Lung (tissue), 11 donors: ENCODE measurements at regions not wholly inside any gene's neighbourhood (a gene's known extent, or its start where the extent isn't known, plus 50 kb on each side); places are given as distances from the start of the nearest gene placed in this dataset.

Experiments
- ATAC-seq: fragments of 200-7000 bp; cut with Tn5 transposase; one replicate; pipeline ENCODE4 v1.9.1; 2020; ENCODE audit warnings: moderate number of reproducible peaks; ENCODE audit not compliant: insufficient read depth, low FRiP score
- DNase-seq, 3 donors: peaks; one replicate each; pipeline ENCODE4 v3.0.0-alpha.2; 2013 to 2017
- H3K27ac ChIP-seq, 2 donors: one replicate each; pipeline ENCODE4 v1.5.1; 2013; ENCODE audit warnings: mild to moderate bottlenecking in 2 of 2, moderate library complexity in 2 of 2, control low read depth in 1 of 2, inconsistent platforms in 1 of 2, low read depth in 1 of 2, low read length in 1 of 2
- H3K27me3 ChIP-seq, 3 donors: one replicate each; pipeline ENCODE4 v1.5.1; 2013; ENCODE audit warnings: low read length in 2 of 3; ENCODE audit not compliant: control insufficient read depth in 3 of 3, insufficient read depth in 3 of 3
- H3K36me3 ChIP-seq, 4 donors: one replicate each; pipeline ENCODE4 v1.5.1; 2013; ENCODE audit warnings: low read length in 4 of 4, mild to moderate bottlenecking in 1 of 4, moderate library complexity in 1 of 4; ENCODE audit not compliant: control insufficient read depth in 4 of 4, insufficient read depth in 4 of 4
- H3K4me1 ChIP-seq, 5 donors: one replicate each; pipeline ENCODE4 v1.5.1; 2013; ENCODE audit warnings: low read length in 5 of 5, mild to moderate bottlenecking in 2 of 5, moderate library complexity in 1 of 5; ENCODE audit not compliant: control insufficient read depth in 5 of 5, insufficient read depth in 5 of 5
- H3K4me3 ChIP-seq: one replicate; pipeline ENCODE4 v1.5.1; 2013; ENCODE audit warnings: mild to moderate bottlenecking, control low read depth, moderate library complexity
- H3K9ac ChIP-seq, 2 donors: one replicate each; pipeline ENCODE4 v1.5.1; 2013; ENCODE audit warnings: low read length in 2 of 2, control low read depth in 1 of 2; ENCODE audit not compliant: insufficient read depth in 1 of 2
- H3K9me3 ChIP-seq, 4 donors: one replicate each; pipeline ENCODE4 v1.5.1; 2013; ENCODE audit warnings: low read length in 3 of 4, mild to moderate bottlenecking in 1 of 4, moderate library complexity in 1 of 4; ENCODE audit not compliant: control insufficient read depth in 4 of 4, insufficient read depth in 3 of 4
- WGBS, 2 donors: extraction: QIAGEN DNeasy Blood & Tissue Kit; methylation state at CpG; one replicate each; pipeline ENCODE4 v1.1.7; 2013; 5-methylcytosine and 5-hydroxymethylcytosine counted together
- TF ChIP-seq, protein P1 (sequence below): IDR thresholded peaks from 2 replicates; pipeline ENCODE4 v1.5.1; 2012; ENCODE audit warnings: mild to moderate bottlenecking; ENCODE audit errors: control extremely low read depth, extremely low read depth
- donor health status: control.
- donor health status: control.
- donor health status: Bipolar disorder and iron deficiency.
- donor health status: healthy.
- donor health status: DM: yes; HTN: yes; CAD: no.

DNA sequence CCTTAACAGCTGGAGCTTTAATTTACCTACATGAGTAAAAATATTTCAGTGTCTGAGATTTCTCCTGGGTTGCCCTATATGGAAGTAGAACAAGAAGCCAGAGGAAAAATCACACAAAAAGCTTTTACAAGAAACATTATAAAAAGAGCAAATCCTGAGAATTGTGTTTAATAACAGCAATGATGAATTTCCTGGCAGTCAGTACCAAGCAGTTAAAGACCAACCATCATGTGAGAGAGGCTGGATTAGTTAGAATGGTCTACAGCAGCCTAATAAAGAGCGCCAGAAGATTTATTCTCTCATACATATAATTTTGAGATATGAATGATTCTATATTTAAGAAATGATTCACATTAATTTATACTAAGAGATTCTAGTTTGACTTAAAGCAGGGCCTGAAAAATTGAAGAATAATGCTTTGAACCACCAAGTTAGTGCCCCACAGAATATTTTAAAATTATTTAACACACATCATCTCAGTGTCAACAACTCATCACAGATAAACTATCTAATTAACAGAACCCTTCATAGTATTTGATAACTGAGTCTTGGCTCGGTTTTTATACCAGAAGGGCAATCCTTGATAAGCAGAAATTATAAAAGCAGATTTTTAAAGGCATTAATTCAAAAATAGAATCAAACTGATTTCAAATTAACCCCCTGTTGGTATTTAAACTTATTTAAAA lies 59.9 kb upstream of the DPH6 start:
- 77 to 94% methylated on average over 2 of the region's 2 CpGs for WGBS, 2 donors
- Histone ChIP-seq H3K36me3 (no peaks in the 10 kb centered on the region), H3K9me3 (no peaks in the 10 kb centered on the region), H3K27ac (no peak overlapping the region), H3K9ac (no peak overlapping the region), H3K27me3 (no peaks in the 10 kb centered on the region), H3K4me3 (no peak overlapping the region), H3K4me1 (peaks cover 0 to 5% (median 0%) of the 10 kb centered on the region in 5 donors)
- TF ChIP-seq, protein P1, sequence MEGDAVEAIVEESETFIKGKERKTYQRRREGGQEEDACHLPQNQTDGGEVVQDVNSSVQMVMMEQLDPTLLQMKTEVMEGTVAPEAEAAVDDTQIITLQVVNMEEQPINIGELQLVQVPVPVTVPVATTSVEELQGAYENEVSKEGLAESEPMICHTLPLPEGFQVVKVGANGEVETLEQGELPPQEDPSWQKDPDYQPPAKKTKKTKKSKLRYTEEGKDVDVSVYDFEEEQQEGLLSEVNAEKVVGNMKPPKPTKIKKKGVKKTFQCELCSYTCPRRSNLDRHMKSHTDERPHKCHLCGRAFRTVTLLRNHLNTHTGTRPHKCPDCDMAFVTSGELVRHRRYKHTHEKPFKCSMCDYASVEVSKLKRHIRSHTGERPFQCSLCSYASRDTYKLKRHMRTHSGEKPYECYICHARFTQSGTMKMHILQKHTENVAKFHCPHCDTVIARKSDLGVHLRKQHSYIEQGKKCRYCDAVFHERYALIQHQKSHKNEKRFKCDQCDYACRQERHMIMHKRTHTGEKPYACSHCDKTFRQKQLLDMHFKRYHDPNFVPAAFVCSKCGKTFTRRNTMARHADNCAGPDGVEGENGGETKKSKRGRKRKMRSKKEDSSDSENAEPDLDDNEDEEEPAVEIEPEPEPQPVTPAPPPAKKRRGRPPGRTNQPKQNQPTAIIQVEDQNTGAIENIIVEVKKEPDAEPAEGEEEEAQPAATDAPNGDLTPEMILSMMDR = no peak
- no peak for ATAC-seq
- DNase-seq = no peak

DNA sequence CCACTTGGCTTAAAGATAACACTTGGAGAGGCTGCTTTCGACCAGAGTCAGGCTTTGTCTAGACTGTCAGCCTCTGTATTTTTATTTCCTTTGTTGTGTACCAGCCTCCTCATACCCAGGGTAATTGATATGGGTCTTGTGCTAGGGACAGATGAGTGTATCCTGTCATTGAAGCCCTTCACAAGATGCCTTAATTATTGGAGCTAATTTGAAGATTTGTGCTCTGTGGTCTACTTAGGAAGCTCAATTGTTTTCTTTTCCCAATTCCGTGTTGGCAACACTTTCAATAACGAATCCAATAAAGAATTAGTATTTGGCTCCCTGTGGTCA lies 60.5 kb upstream of the DPH6 start:
- H3K36me3 ChIP-seq = no peaks in the 10 kb centered on the region
- DNase-seq (no peak), ATAC-seq (no peak)
- peak overlapping the region in 1 of 2 donors; percentile 23 for H3K27ac ChIP-seq
- H3K27me3 ChIP-seq = no peaks in the 10 kb centered on the region
- H3K4me1 ChIP-seq = peaks cover 0 to 5% (median 0%) of the 10 kb centered on the region in 5 donors
- H3K9ac ChIP-seq = no peak overlapping the region
- WGBS, 2 donors = 61 to 71% methylated on average over 3 of the region's 3 CpGs
- TF ChIP-seq, protein P1 = no peak
- H3K9me3 ChIP-seq = no peaks in the 10 kb centered on the region
- no peak overlapping the region for H3K4me3 ChIP-seq

DNA sequence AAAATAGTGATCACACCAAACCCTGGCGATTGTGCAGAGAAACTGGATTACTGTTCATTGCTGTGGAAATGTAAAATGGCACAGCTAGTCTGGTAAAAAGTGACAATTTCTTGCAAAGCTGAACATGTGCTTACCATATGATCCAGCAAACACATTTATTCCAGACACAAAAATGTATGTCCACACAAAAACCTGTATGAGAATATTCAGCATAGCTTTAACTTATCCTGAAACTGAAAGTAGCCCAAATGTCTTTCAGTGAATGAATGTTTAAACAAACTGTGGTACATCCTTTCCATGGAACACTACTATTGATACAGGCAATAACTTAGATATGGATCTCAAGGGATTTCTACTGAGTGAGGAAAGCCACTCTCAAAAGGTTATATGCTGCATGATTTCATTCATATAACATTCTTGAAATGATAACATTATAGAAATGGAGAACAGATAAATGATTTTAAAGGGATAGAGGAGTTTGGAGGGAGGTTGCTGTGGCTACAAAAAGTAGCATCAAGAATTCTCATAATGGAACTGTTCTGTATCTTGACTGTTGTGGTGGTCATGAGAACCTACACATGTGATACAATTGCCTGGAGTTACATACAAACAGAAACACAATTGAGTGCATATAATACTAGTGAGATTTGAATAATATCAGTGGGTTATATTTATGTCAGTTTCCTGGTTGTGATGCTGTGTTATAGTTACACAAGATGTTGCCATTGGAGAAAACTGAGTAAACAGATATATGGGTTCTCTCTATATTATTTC lies 70.7 kb upstream of the DPH6 start:
- 85 to 87% methylated on average over 1 of the region's 1 CpG for WGBS, 2 donors
- no peak overlapping the region for H3K9ac ChIP-seq
- DNase-seq = no peak
- no peaks in the 10 kb centered on the region for H3K36me3 ChIP-seq
- TF ChIP-seq, protein P1 = no peak
- H3K4me3 ChIP-seq = no peak overlapping the region
- ATAC-seq = no peak
- H3K27me3 ChIP-seq = no peaks in the 10 kb centered on the region
- no peaks in the 10 kb centered on the region for H3K9me3 ChIP-seq
- H3K27ac ChIP-seq = no peak overlapping the region
- H3K4me1 ChIP-seq = peaks cover 0 to 18% (median 0%) of the 10 kb centered on the region in 5 donors
